ENCODE measurements at regions not wholly inside any gene's neighbourhood (a gene's known extent, or its start where the extent isn't known, plus 50 kb on each side); places are given as distances from the start of the nearest gene placed in this dataset.

GRCh38 chr4:3715855-3716630, 50.1 kb upstream of the ADRA2C start:
- H3K27ac ChIP-seq: no peak overlapping the region
- TF ChIP-seq, protein P1, sequence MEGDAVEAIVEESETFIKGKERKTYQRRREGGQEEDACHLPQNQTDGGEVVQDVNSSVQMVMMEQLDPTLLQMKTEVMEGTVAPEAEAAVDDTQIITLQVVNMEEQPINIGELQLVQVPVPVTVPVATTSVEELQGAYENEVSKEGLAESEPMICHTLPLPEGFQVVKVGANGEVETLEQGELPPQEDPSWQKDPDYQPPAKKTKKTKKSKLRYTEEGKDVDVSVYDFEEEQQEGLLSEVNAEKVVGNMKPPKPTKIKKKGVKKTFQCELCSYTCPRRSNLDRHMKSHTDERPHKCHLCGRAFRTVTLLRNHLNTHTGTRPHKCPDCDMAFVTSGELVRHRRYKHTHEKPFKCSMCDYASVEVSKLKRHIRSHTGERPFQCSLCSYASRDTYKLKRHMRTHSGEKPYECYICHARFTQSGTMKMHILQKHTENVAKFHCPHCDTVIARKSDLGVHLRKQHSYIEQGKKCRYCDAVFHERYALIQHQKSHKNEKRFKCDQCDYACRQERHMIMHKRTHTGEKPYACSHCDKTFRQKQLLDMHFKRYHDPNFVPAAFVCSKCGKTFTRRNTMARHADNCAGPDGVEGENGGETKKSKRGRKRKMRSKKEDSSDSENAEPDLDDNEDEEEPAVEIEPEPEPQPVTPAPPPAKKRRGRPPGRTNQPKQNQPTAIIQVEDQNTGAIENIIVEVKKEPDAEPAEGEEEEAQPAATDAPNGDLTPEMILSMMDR (IDR thresholded peaks at IDR 0.05): no peak
- TF ChIP-seq ZFX (IDR thresholded peaks at IDR 0.05; ENCODE audit: borderline replicate concordance): no peak

- TF ChIP-seq, protein P1 (IDR thresholded peaks at IDR 0.05): no peak
- TF ChIP-seq ZFX (IDR thresholded peaks at IDR 0.05; ENCODE audit: borderline replicate concordance): no peak
- H3K27ac ChIP-seq: no peak overlapping the region
Measured at GRCh38 chr4:3715061-3715854, 50.9 kb upstream of the ADRA2C start.

GRCh38 chr4:3714642-3715001, 51.6 kb upstream of the ADRA2C start:
- no peak overlapping the region for H3K27ac ChIP-seq
- TF ChIP-seq ZFX (IDR thresholded peaks at IDR 0.05; ENCODE audit: borderline replicate concordance): no peak
- TF ChIP-seq, protein P1 (IDR thresholded peaks at IDR 0.05): no peak

- H3K27ac ChIP-seq: no peak overlapping the region
- TF ChIP-seq ZFX (IDR thresholded peaks at IDR 0.05; ENCODE audit: borderline replicate concordance): no peak
- TF ChIP-seq, protein P1 (IDR thresholded peaks at IDR 0.05): no peak
Measured at GRCh38 chr4:3713817-3714641, 52.2 kb upstream of the ADRA2C start.

- H3K27ac ChIP-seq: no peak overlapping the region
- TF ChIP-seq, protein P1 (IDR thresholded peaks at IDR 0.05): no peak
- TF ChIP-seq ZFX (IDR thresholded peaks at IDR 0.05; ENCODE audit: borderline replicate concordance): no peak
Measured at GRCh38 chr4:3713346-3713745, 52.8 kb upstream of the ADRA2C start.

DNA sequence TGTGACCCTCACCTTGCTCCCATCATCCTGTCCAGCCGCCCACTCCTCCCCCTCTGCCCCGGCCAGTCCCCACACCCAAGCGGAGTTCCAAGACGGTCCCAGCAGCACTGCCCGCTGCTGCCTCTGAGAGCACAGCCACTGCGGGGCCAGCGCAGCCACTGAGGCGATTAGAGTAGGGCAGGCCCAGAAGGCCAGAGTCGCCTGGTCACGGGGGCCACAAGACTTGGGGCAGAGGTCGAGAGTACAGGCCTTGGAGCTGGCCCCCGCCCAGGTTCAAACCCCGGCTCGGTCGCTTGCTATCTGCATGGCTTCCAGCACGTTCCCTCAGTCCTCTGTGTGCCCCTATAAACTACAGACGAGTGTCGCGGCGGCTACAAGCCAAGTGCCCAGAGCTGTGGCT, 53.2 kb upstream of the ADRA2C start:
- no peak for TF ChIP-seq ZFX (IDR thresholded peaks at IDR 0.05; ENCODE audit: borderline replicate concordance)
- no peak overlapping the region for H3K27ac ChIP-seq

DNA sequence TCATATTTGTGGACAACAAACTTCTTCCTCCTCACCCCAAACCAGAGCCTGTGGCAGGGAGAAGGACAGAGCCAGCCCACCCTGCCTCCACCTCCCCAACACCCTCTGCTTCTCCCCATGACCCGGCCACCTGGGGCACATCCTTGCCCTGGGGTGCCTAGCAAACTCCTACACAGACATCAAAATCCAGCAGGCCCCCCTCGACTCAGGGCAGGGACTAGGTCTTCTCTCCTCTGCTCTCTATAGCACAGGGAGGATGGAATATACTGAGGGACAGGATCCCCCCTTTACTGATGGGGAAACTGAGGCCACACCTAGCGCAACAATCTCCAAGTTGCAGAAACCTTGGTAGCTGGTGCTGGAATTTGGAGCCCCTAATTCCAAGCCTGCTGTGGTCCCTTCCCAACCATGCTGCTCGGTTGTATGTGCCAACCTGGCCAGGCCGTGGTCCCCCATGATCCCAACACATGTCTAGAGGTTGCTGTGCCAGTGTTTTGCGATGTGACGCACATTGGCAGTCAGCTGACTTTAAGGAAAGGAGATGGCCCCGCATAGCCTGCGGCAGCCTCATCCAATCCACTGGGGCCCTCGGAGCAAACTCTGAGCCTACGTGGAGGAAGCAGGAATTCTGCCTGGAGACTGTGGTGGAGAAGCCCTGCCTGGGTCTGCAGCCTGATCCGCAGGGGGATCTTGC, 53.9 kb upstream of the ADRA2C start:
- no peak for TF ChIP-seq ZFX (IDR thresholded peaks at IDR 0.05; ENCODE audit: borderline replicate concordance)
- TF ChIP-seq, protein P1 (IDR thresholded peaks at IDR 0.05): no peak

More for the DNA sequence above, 53.9 kb upstream of the ADRA2C start:
- H3K27ac ChIP-seq: no peak overlapping the region
